GM23338 (cell line): ENCODE measurements at regions not wholly inside any gene's neighbourhood (a gene's known extent, or its start where the extent isn't known, plus 50 kb on each side); places are given as distances from the start of the nearest gene placed in this dataset.

Experiments
- ATAC-seq: fragments of 200-7000 bp; cut with Tn5 transposase; 3 replicates; pipeline ENCODE4 v1.9.1; 2020
- DNase-seq: peaks from one replicate; pipeline ENCODE4 v3.0.0-alpha.2; 2015; ENCODE audit warnings: low spot score
- H2AFZ ChIP-seq: fragments of 200-600 bp; sonication (generic); 2 replicates; pipeline ENCODE4 v1.8.0; 2016; ENCODE audit warnings: antibody characterized with exemption, mild to moderate bottlenecking, moderate library complexity
- H3F3A ChIP-seq: fragments of 200-600 bp; sonication (generic); replicated peaks from 2 replicates; pipeline ENCODE4 v1.8.0; 2017; ENCODE audit warnings: antibody characterized with exemption, mixed run types, low read depth
- H3K27ac ChIP-seq: fragments of 200-600 bp; sonication (generic); 2 replicates; pipeline ENCODE4 v1.6.1; 2016; ENCODE audit warnings: low read depth
- H3K27me3 ChIP-seq: fragments of 200-600 bp; sonication (generic); 2 replicates; pipeline ENCODE4 v1.8.0; 2016; ENCODE audit warnings: mild to moderate bottlenecking, mixed run types, moderate library complexity; ENCODE audit not compliant: insufficient read depth
- H3K36me3 ChIP-seq: fragments of 200-600 bp; sonication (generic); 2 replicates; pipeline ENCODE4 v1.8.0; 2016; ENCODE audit warnings: mild to moderate bottlenecking; ENCODE audit not compliant: insufficient read depth
- H3K4me1 ChIP-seq: fragments of 200-600 bp; sonication (generic); 2 replicates; pipeline ENCODE4 v1.8.0; 2016; ENCODE audit warnings: mild to moderate bottlenecking, moderate library complexity; ENCODE audit not compliant: insufficient read depth
- H3K4me2 ChIP-seq: fragments of 200-600 bp; sonication (generic); 2 replicates; pipeline ENCODE4 v1.7.1; 2017; ENCODE audit warnings: mixed run types
- H3K4me3 ChIP-seq: fragments of 200-600 bp; sonication (generic); 2 replicates; pipeline ENCODE4 v1.6.1; 2016; ENCODE audit warnings: mixed run types
- H3K79me2 ChIP-seq: fragments of 200-600 bp; sonication (generic); replicated peaks from 2 replicates; pipeline ENCODE4 v1.8.0; 2017; ENCODE audit warnings: mild to moderate bottlenecking; ENCODE audit not compliant: insufficient read depth
- H3K9me2 ChIP-seq: fragments of 200-600 bp; sonication (generic); 2 replicates; pipeline ENCODE4 v1.8.0; 2017; ENCODE audit not compliant: insufficient read depth
- H4K20me1 ChIP-seq: fragments of 200-600 bp; sonication (generic); replicated peaks from 2 replicates; pipeline ENCODE4 v1.8.0; 2017; ENCODE audit warnings: mild to moderate bottlenecking; ENCODE audit not compliant: insufficient read depth
- H3K27ac Mint-ChIP-seq: 2 replicates; pipeline ENCODE4 v1.8.0; 2020; ENCODE audit warnings: inconsistent platforms, mild to moderate bottlenecking, moderate library complexity, mixed read lengths
- H3K27me3 Mint-ChIP-seq: 3 replicates; pipeline ENCODE4 v1.8.0; 2022; ENCODE audit warnings: low read depth, mild to moderate bottlenecking, moderate library complexity, mixed read lengths, inconsistent platforms; ENCODE audit not compliant: insufficient read depth, poor library complexity
- H3K36me3 Mint-ChIP-seq: 3 replicates; pipeline ENCODE4 v1.8.0; 2021; ENCODE audit warnings: low read depth, mild to moderate bottlenecking, inconsistent platforms, moderate library complexity, mixed read lengths
- H3K4me1 Mint-ChIP-seq: 3 replicates; pipeline ENCODE4 v1.8.0; 2020; ENCODE audit warnings: mild to moderate bottlenecking, inconsistent platforms, mixed read lengths
- H3K4me3 Mint-ChIP-seq: 3 replicates; pipeline ENCODE4 v1.8.0; 2021; ENCODE audit warnings: moderate library complexity, mild to moderate bottlenecking, inconsistent platforms, mixed read lengths
- H3K9me3 Mint-ChIP-seq: 3 replicates; pipeline ENCODE4 v1.8.0; 2020; ENCODE audit warnings: moderate library complexity, mild to moderate bottlenecking, inconsistent platforms, mixed read lengths
- CREB1 ChIP-seq: fragments of 250-450 bp; sonication (Bioruptor Pico); IDR thresholded peaks from 2 replicates; pipeline ENCODE4 v1.5.0; 2020; ENCODE audit warnings: low read depth, mild to moderate bottlenecking, moderate library complexity
- ETS1 ChIP-seq: IDR thresholded peaks from 2 replicates; pipeline ENCODE4 v1.6.1; 2016; ENCODE audit warnings: antibody characterized with exemption
- EZH2 ChIP-seq: fragments of 200-600 bp; sonication (generic); IDR thresholded peaks from one replicate; pipeline ENCODE4 v1.8.0; 2017; ENCODE audit warnings: antibody characterized with exemption, mild to moderate bottlenecking, low read depth; ENCODE audit not compliant: unreplicated experiment
- EZH2phosphoT487 ChIP-seq: fragments of 200-600 bp; sonication (generic); IDR thresholded peaks from one replicate; pipeline ENCODE4 v1.8.1; 2018; ENCODE audit warnings: antibody characterized with exemption; ENCODE audit not compliant: unreplicated experiment
- JUNB ChIP-seq: IDR thresholded peaks from one replicate; pipeline ENCODE4 v1.6.1; 2016; ENCODE audit warnings: antibody characterized with exemption; ENCODE audit not compliant: unreplicated experiment
- NANOG ChIP-seq: IDR thresholded peaks from 2 replicates; pipeline ENCODE4 v1.6.1; 2016; ENCODE audit warnings: antibody characterized with exemption, borderline replicate concordance
- POLR2AphosphoS5 ChIP-seq: IDR thresholded peaks from 2 replicates; pipeline ENCODE4 v1.6.1; 2016; ENCODE audit warnings: antibody characterized with exemption, low read depth
- REST ChIP-seq: IDR thresholded peaks from one replicate; pipeline ENCODE4 v1.6.1; 2018; ENCODE audit warnings: antibody characterized with exemption; ENCODE audit not compliant: unreplicated experiment
- STAT1 ChIP-seq: IDR thresholded peaks from one replicate; pipeline ENCODE4 v1.6.1; 2016; ENCODE audit warnings: antibody characterized with exemption; ENCODE audit not compliant: unreplicated experiment
- ZNF114 ChIP-seq: fragments of 250-450 bp; sonication (Bioruptor Pico); IDR thresholded peaks from 2 replicates; pipeline ENCODE4 v1.5.0; 2020; ENCODE audit warnings: mild to moderate bottlenecking, moderate library complexity
- ZNF331 ChIP-seq: fragments of 250-450 bp; sonication (Bioruptor Pico); IDR thresholded peaks from 2 replicates; pipeline ENCODE4 v1.5.0; 2020; ENCODE audit warnings: low read depth, mild to moderate bottlenecking, moderate library complexity
- ZNF462 ChIP-seq: fragments of 250-450 bp; sonication (Bioruptor Pico); IDR thresholded peaks from 2 replicates; pipeline ENCODE4 v1.5.0; 2020; ENCODE audit warnings: mild to moderate bottlenecking, moderate library complexity

GRCh38 chr13:57073983-57074382 lies 66.7 kb upstream of the PRR20A start:
- DNase-seq (no peak), ATAC-seq (no peak)
- no peaks in the 10 kb centered on the region for H3K9me3 Mint-ChIP-seq
- Histone ChIP-seq H3K36me3 (no peaks in the 10 kb centered on the region), H3F3A (no peaks in the 10 kb centered on the region), H3K9me2 (no peaks in the 10 kb centered on the region), H3K79me2 (no peaks in the 10 kb centered on the region), H3K27ac (no peak overlapping the region), H3K4me1 (no peaks in the 10 kb centered on the region), H3K27me3 (no peaks in the 10 kb centered on the region), H2AFZ (no peak overlapping the region), H4K20me1 (no peaks in the 10 kb centered on the region), H3K4me2 (no peak overlapping the region), H3K4me3 (no peak overlapping the region)
- H3K27me3 Mint-ChIP-seq, result no peaks in the 10 kb centered on the region
- H3K36me3 Mint-ChIP-seq, result no peaks in the 10 kb centered on the region
- H3K4me1 Mint-ChIP-seq, result no peaks in the 10 kb centered on the region
- H3K27ac Mint-ChIP-seq, result no peak overlapping the region
- no peak overlapping the region for H3K4me3 Mint-ChIP-seq
- TF ChIP-seq EZH2phosphoT487 (no peak), ZNF331 (CRISPR knock-in tag) (no peak), ETS1 (no peak), STAT1 (no peak), CREB1 (no peak), NANOG (no peak), JUNB (no peak), POLR2AphosphoS5 (no peak)

- no peak overlapping the region for H3K4me3 ChIP-seq
- H3K4me3 Mint-ChIP-seq, result no peak overlapping the region
- H3K79me2 ChIP-seq, result no peaks in the 10 kb centered on the region
- H3K4me1 ChIP-seq, result no peaks in the 10 kb centered on the region
- H3K27me3 ChIP-seq, result no peaks in the 10 kb centered on the region
- no peak overlapping the region for H2AFZ ChIP-seq
- H3K36me3 ChIP-seq, result no peaks in the 10 kb centered on the region
- no peak overlapping the region for H3K4me2 ChIP-seq
- peaks cover 3% of the 10 kb centered on the region; the same call in 1 of the 3 replicates for H3K9me3 Mint-ChIP-seq
- no peak overlapping the region for H3K27ac ChIP-seq
- no peaks in the 10 kb centered on the region for H3K36me3 Mint-ChIP-seq
- H3F3A ChIP-seq, result no peaks in the 10 kb centered on the region
- no peaks in the 10 kb centered on the region for H3K4me1 Mint-ChIP-seq
- no peak overlapping the region for H3K27ac Mint-ChIP-seq
- H3K9me2 ChIP-seq, result no peaks in the 10 kb centered on the region
- no peaks in the 10 kb centered on the region for H4K20me1 ChIP-seq
- ATAC-seq (no peak), DNase-seq (no peak)
- H3K27me3 Mint-ChIP-seq, result no peaks in the 10 kb centered on the region
- no peak for TF ChIP-seq JUNB
- TF ChIP-seq STAT1, result no peak
- TF ChIP-seq NANOG, result no peak
- TF ChIP-seq POLR2AphosphoS5, result no peak
- no peak for TF ChIP-seq REST
- TF ChIP-seq ZNF462 (CRISPR knock-in tag), result no peak
- no peak for TF ChIP-seq EZH2
- TF ChIP-seq ZNF114, result no peak
- no peak for TF ChIP-seq EZH2phosphoT487
- no peak for TF ChIP-seq CREB1
Observed at GRCh38 chr13:57075588-57075987, 65.1 kb upstream of the PRR20A start.
